ENCODE measurements at regions not wholly inside any gene's neighbourhood (a gene's known extent, or its start where the extent isn't known, plus 50 kb on each side); places are given as distances from the start of the nearest gene placed in this dataset.

- no peak for TF ChIP-seq CTCF (IDR thresholded peaks at IDR 0.05; ENCODE audit: insufficient read depth, low read depth, low read length)
- no peak for TF ChIP-seq EZH2 (IDR thresholded peaks at IDR 0.05; ENCODE audit: insufficient read depth, low read length)
These were observed 171.9 kb downstream of the DKK2 start for GRCh38 chr4:106864231-106864630.

Data from astrocyte (in vitro differentiated cells and primary cell).